ENCODE measurements at regions not wholly inside any gene's neighbourhood (a gene's known extent, or its start where the extent isn't known, plus 50 kb on each side); places are given as distances from the start of the nearest gene placed in this dataset.
A peak's percentile ranks its signal among the peaks of the same experiment; 100 is the strongest.

GRCh38 chr6:139496654-139497344, 122.4 kb upstream of the CITED2 start:
- no peak for DNase-seq (ENCODE audit: low read depth, low spot score)

GRCh38 chr6:139494376-139494990, 120.0 kb upstream of the CITED2 start:
- DNase-seq (ENCODE audit: low read depth, low spot score): no peak

- no peak for DNase-seq (ENCODE audit: low read depth, low spot score)
These were observed 116.0 kb upstream of the CITED2 start for GRCh38 chr6:139490482-139490881.

- no peak for DNase-seq (ENCODE audit: low read depth, low spot score)
These were observed 112.0 kb upstream of the CITED2 start for GRCh38 chr6:139486476-139486799.

GRCh38 chr6:139485742-139486475, 111.5 kb upstream of the CITED2 start:
- no peak for DNase-seq (ENCODE audit: low read depth, low spot score)

- DNase-seq (ENCODE audit: low read depth, low spot score): no peak
These were observed 110.7 kb upstream of the CITED2 start for GRCh38 chr6:139485185-139485584.

GRCh38 chr6:139483079-139483478, 108.6 kb upstream of the CITED2 start:
- peak; percentile 91 for DNase-seq (ENCODE audit: low read depth, low spot score)

- DNase-seq (ENCODE audit: low read depth, low spot score): peak; percentile 20
These were observed 107.8 kb upstream of the CITED2 start for GRCh38 chr6:139482287-139482686.

- no peak for DNase-seq (ENCODE audit: low read depth, low spot score)
These were observed 106.1 kb upstream of the CITED2 start for GRCh38 chr6:139480356-139481165.

GRCh38 chr6:139479433-139480222, 105.2 kb upstream of the CITED2 start:
- DNase-seq (ENCODE audit: low read depth, low spot score): no peak

- DNase-seq (ENCODE audit: low read depth, low spot score): no peak
These were observed 101.2 kb upstream of the CITED2 start for GRCh38 chr6:139475646-139476045.

GRCh38 chr6:139475241-139475640, 100.8 kb upstream of the CITED2 start:
- DNase-seq (ENCODE audit: low read depth, low spot score): peak; percentile 44

- DNase-seq (ENCODE audit: low read depth, low spot score): peak; percentile 52
These were observed 100.0 kb upstream of the CITED2 start for GRCh38 chr6:139474145-139475108.

- DNase-seq (ENCODE audit: low read depth, low spot score): no peak
These were observed 99.3 kb upstream of the CITED2 start for GRCh38 chr6:139473731-139474130.

- peak; percentile 77 for DNase-seq (ENCODE audit: low read depth, low spot score)
These were observed 98.8 kb upstream of the CITED2 start for GRCh38 chr6:139473231-139473701.

- no peak for DNase-seq (ENCODE audit: low read depth, low spot score)
These were observed 98.0 kb upstream of the CITED2 start for GRCh38 chr6:139472351-139473015.

GRCh38 chr6:139470997-139471396, 96.5 kb upstream of the CITED2 start:
- no peak for DNase-seq (ENCODE audit: low read depth, low spot score)

GRCh38 chr6:139468178-139468819, 93.9 kb upstream of the CITED2 start:
- no peak for DNase-seq (ENCODE audit: low read depth, low spot score)

- no peak for DNase-seq (ENCODE audit: low read depth, low spot score)
These were observed 83.0 kb upstream of the CITED2 start for GRCh38 chr6:139457476-139457875.

Measured in ELF-1 (cell line).